HEK293 (cell line): ENCODE measurements at regions not wholly inside any gene's neighbourhood (a gene's known extent, or its start where the extent isn't known, plus 50 kb on each side); places are given as distances from the start of the nearest gene placed in this dataset.

Experiments
- HOXA7 ChIP-seq: sonication (generic); formaldehyde crosslinking; IDR thresholded peaks from 2 replicates; pipeline ENCODE4 v1.8.1; 2022; ENCODE audit warnings: missing genetic modification reagents, borderline replicate concordance
- TRIM28 ChIP-seq: IDR thresholded peaks from 2 replicates; pipeline ENCODE4 v1.6.1; 2011; ENCODE audit warnings: low read length, control low read depth, borderline replicate concordance
- WT1 ChIP-seq: fragments of 450-650 bp; formaldehyde crosslinking; IDR thresholded peaks from 2 replicates; pipeline ENCODE4 v1.5.1; 2016; ENCODE audit warnings: missing biosample characterization, missing genetic modification characterization
- ZBTB21 ChIP-seq: fragments of 450-650 bp; formaldehyde crosslinking; IDR thresholded peaks from 2 replicates; pipeline ENCODE4 v1.5.1; 2017; ENCODE audit warnings: missing biosample characterization, missing genetic modification characterization
- ZNF138 ChIP-seq: fragments of 450-650 bp; formaldehyde crosslinking; IDR thresholded peaks from 2 replicates; pipeline ENCODE4 v1.5.1; 2016; ENCODE audit warnings: missing biosample characterization, missing genetic modification characterization, borderline replicate concordance
- ZNF202 ChIP-seq: fragments of 450-650 bp; formaldehyde crosslinking; IDR thresholded peaks from 2 replicates; pipeline ENCODE4 v1.5.1; 2016; ENCODE audit warnings: missing biosample characterization, missing genetic modification characterization, borderline replicate concordance
- ZNF658 ChIP-seq: fragments of 450-650 bp; formaldehyde crosslinking; IDR thresholded peaks from 2 replicates; pipeline ENCODE4; 2016; ENCODE audit warnings: missing biosample characterization, missing genetic modification characterization
- ZNF76 ChIP-seq: fragments of 450-650 bp; formaldehyde crosslinking; IDR thresholded peaks from 2 replicates; pipeline ENCODE4; 2016; ENCODE audit warnings: low read depth, missing biosample characterization, missing genetic modification characterization, borderline replicate concordance
- TF ChIP-seq, protein P1 (sequence below): fragments of 450-650 bp; formaldehyde crosslinking; IDR thresholded peaks from 2 replicates; pipeline ENCODE4 v1.5.1; 2016; ENCODE audit warnings: missing biosample characterization, missing genetic modification characterization
- TF ChIP-seq, protein P2 (sequence below): fragments of 450-650 bp; formaldehyde crosslinking; IDR thresholded peaks from 2 replicates; pipeline ENCODE4 v1.5.1; 2016; ENCODE audit warnings: missing biosample characterization, missing genetic modification characterization
- TF ChIP-seq, protein P3 (sequence below): fragments of 450-650 bp; formaldehyde crosslinking; IDR thresholded peaks from 2 replicates; pipeline ENCODE4 v1.5.1; 2017; ENCODE audit warnings: missing biosample characterization, missing genetic modification characterization
- TF ChIP-seq, protein P4 (sequence below): fragments of 450-650 bp; formaldehyde crosslinking; conservative IDR thresholded peaks from 2 replicates; pipeline ENCODE4 v1.5.1; 2016; ENCODE audit warnings: low read depth, missing biosample characterization, missing genetic modification characterization

DNA sequence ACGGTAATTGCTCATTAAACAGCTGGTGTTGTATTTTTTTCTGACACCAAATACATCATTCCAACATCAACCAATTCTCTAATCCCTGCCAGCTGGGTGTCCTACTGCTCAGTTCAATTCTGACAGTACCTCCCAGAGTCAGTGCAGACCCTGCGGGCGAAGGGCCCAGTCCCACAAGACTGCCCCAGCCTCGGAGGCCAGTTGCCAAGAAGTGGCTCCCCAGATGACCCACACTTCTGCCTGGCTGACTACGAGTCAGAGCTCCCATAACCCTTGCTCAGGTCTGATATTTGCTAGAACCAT, 147.2 kb downstream of the CTTN start:
- TF ChIP-seq ZNF658 (tag by site-specific recombination) (no peak), TRIM28 (no peak), WT1 (tag by site-specific recombination) (no peak), ZBTB21 (tag by site-specific recombination) (no peak), ZNF202 (tag by site-specific recombination) (no peak), ZNF138 (tag by site-specific recombination) (no peak), HOXA7 (CRISPR knock-in tag) (no peak), ZNF76 (tag by site-specific recombination) (no peak)
- TF ChIP-seq, protein P1, sequence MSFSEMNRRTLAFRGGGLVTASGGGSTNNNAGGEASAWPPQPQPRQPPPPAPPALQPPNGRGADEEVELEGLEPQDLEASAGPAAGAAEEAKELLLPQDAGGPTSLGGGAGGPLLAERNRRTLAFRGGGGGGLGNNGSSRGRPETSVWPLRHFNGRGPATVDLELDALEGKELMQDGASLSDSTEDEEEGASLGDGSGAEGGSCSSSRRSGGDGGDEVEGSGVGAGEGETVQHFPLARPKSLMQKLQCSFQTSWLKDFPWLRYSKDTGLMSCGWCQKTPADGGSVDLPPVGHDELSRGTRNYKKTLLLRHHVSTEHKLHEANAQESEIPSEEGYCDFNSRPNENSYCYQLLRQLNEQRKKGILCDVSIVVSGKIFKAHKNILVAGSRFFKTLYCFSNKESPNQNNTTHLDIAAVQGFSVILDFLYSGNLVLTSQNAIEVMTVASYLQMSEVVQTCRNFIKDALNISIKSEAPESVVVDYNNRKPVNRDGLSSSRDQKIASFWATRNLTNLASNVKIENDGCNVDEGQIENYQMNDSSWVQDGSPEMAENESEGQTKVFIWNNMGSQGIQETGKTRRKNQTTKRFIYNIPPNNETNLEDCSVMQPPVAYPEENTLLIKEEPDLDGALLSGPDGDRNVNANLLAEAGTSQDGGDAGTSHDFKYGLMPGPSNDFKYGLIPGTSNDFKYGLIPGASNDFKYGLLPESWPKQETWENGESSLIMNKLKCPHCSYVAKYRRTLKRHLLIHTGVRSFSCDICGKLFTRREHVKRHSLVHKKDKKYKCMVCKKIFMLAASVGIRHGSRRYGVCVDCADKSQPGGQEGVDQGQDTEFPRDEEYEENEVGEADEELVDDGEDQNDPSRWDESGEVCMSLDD (tag by site-specific recombination) = no peak
- TF ChIP-seq, protein P2, sequence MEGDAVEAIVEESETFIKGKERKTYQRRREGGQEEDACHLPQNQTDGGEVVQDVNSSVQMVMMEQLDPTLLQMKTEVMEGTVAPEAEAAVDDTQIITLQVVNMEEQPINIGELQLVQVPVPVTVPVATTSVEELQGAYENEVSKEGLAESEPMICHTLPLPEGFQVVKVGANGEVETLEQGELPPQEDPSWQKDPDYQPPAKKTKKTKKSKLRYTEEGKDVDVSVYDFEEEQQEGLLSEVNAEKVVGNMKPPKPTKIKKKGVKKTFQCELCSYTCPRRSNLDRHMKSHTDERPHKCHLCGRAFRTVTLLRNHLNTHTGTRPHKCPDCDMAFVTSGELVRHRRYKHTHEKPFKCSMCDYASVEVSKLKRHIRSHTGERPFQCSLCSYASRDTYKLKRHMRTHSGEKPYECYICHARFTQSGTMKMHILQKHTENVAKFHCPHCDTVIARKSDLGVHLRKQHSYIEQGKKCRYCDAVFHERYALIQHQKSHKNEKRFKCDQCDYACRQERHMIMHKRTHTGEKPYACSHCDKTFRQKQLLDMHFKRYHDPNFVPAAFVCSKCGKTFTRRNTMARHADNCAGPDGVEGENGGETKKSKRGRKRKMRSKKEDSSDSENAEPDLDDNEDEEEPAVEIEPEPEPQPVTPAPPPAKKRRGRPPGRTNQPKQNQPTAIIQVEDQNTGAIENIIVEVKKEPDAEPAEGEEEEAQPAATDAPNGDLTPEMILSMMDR (tag by site-specific recombination) = no peak
- TF ChIP-seq, protein P3, sequence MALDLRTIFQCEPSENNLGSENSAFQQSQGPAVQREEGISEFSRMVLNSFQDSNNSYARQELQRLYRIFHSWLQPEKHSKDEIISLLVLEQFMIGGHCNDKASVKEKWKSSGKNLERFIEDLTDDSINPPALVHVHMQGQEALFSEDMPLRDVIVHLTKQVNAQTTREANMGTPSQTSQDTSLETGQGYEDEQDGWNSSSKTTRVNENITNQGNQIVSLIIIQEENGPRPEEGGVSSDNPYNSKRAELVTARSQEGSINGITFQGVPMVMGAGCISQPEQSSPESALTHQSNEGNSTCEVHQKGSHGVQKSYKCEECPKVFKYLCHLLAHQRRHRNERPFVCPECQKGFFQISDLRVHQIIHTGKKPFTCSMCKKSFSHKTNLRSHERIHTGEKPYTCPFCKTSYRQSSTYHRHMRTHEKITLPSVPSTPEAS (tag by site-specific recombination) = no peak
- TF ChIP-seq, protein P4, sequence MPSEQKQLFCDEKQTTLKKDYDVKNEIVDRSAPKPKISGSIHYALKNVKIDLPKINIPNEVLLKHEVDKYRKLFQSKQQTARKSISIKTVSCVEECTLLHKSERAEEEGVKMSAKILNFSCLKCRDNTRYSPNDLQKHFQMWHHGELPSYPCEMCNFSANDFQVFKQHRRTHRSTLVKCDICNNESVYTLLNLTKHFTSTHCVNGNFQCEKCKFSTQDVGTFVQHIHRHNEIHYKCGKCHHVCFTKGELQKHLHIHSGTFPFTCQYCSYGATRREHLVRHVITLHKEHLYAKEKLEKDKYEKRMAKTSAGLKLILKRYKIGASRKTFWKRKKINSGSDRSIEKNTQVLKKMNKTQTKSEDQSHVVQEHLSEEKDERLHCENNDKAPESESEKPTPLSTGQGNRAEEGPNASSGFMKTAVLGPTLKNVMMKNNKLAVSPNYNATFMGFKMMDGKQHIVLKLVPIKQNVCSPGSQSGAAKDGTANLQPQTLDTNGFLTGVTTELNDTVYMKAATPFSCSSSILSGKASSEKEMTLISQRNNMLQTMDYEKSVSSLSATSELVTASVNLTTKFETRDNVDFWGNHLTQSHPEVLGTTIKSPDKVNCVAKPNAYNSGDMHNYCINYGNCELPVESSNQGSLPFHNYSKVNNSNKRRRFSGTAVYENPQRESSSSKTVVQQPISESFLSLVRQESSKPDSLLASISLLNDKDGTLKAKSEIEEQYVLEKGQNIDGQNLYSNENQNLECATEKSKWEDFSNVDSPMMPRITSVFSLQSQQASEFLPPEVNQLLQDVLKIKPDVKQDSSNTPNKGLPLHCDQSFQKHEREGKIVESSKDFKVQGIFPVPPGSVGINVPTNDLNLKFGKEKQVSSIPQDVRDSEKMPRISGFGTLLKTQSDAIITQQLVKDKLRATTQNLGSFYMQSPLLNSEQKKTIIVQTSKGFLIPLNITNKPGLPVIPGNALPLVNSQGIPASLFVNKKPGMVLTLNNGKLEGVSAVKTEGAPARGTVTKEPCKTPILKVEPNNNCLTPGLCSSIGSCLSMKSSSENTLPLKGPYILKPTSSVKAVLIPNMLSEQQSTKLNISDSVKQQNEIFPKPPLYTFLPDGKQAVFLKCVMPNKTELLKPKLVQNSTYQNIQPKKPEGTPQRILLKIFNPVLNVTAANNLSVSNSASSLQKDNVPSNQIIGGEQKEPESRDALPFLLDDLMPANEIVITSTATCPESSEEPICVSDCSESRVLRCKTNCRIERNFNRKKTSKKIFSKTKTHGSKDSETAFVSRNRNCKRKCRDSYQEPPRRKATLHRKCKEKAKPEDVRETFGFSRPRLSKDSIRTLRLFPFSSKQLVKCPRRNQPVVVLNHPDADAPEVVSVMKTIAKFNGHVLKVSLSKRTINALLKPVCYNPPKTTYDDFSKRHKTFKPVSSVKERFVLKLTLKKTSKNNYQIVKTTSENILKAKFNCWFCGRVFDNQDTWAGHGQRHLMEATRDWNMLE (tag by site-specific recombination) = no peak
